Lung (tissue), 11 donors: ENCODE measurements at regions not wholly inside any gene's neighbourhood (a gene's known extent, or its start where the extent isn't known, plus 50 kb on each side); places are given as distances from the start of the nearest gene placed in this dataset.

Experiments
- ATAC-seq: fragments of 200-7000 bp; cut with Tn5 transposase; one replicate; pipeline ENCODE4 v1.9.1; 2020; ENCODE audit warnings: moderate number of reproducible peaks; ENCODE audit not compliant: insufficient read depth, low FRiP score
- DNase-seq, 3 donors: peaks; one replicate each; pipeline ENCODE4 v3.0.0-alpha.2; 2013 to 2017
- H3K27ac ChIP-seq, 2 donors: one replicate each; pipeline ENCODE4 v1.5.1; 2013; ENCODE audit warnings: mild to moderate bottlenecking in 2 of 2, moderate library complexity in 2 of 2, control low read depth in 1 of 2, inconsistent platforms in 1 of 2, low read depth in 1 of 2, low read length in 1 of 2
- H3K27me3 ChIP-seq, 3 donors: one replicate each; pipeline ENCODE4 v1.5.1; 2013; ENCODE audit warnings: low read length in 2 of 3; ENCODE audit not compliant: control insufficient read depth in 3 of 3, insufficient read depth in 3 of 3
- H3K36me3 ChIP-seq, 4 donors: one replicate each; pipeline ENCODE4 v1.5.1; 2013; ENCODE audit warnings: low read length in 4 of 4, mild to moderate bottlenecking in 1 of 4, moderate library complexity in 1 of 4; ENCODE audit not compliant: control insufficient read depth in 4 of 4, insufficient read depth in 4 of 4
- H3K4me1 ChIP-seq, 5 donors: one replicate each; pipeline ENCODE4 v1.5.1; 2013; ENCODE audit warnings: low read length in 5 of 5, mild to moderate bottlenecking in 2 of 5, moderate library complexity in 1 of 5; ENCODE audit not compliant: control insufficient read depth in 5 of 5, insufficient read depth in 5 of 5
- H3K4me3 ChIP-seq: one replicate; pipeline ENCODE4 v1.5.1; 2013; ENCODE audit warnings: mild to moderate bottlenecking, control low read depth, moderate library complexity
- H3K9ac ChIP-seq, 2 donors: one replicate each; pipeline ENCODE4 v1.5.1; 2013; ENCODE audit warnings: low read length in 2 of 2, control low read depth in 1 of 2; ENCODE audit not compliant: insufficient read depth in 1 of 2
- H3K9me3 ChIP-seq, 4 donors: one replicate each; pipeline ENCODE4 v1.5.1; 2013; ENCODE audit warnings: low read length in 3 of 4, mild to moderate bottlenecking in 1 of 4, moderate library complexity in 1 of 4; ENCODE audit not compliant: control insufficient read depth in 4 of 4, insufficient read depth in 3 of 4
- CTCF ChIP-seq: IDR thresholded peaks from 2 replicates; pipeline ENCODE4 v1.5.1; 2012; ENCODE audit warnings: mild to moderate bottlenecking; ENCODE audit errors: control extremely low read depth, extremely low read depth
- WGBS, 2 donors: extraction: QIAGEN DNeasy Blood & Tissue Kit; methylation state at CpG; one replicate each; pipeline ENCODE4 v1.1.7; 2013; 5-methylcytosine and 5-hydroxymethylcytosine counted together
- donor health status: control.
- donor health status: control.
- donor health status: Bipolar disorder and iron deficiency.
- donor health status: healthy.
- donor health status: DM: yes; HTN: yes; CAD: no.

DNA sequence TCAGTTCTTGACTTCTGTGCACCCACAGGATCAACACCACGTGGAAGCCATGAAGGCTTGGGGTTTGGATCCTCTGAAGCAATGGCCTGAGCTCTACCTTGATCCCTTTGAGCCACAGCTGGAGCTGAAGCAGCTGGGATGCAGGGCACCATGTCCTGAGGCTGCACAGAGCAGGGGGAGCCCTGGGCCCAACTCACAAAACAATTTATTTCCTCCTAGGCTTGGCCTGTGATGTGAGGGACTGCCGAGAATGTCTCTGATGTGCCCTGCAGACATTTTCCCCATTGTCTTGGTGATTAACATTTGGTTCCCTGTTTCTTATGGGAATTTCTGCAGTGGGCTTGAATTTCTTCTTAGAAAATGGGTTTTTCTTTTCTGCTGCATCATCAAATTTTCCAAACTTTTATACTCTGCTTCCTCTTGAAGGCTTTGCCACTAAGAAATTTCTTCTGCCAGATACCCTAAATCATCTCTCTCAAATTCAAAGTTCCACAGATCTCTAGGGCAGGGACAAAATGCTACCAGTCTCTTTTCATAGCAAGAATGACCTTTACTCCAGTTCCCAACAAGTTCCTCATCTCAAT lies 288.2 kb downstream of the CCDC59 start:
- ATAC-seq (no peak), DNase-seq (no peak)
- Histone ChIP-seq H3K27ac (no peak overlapping the region), H3K36me3 (no peaks in the 10 kb centered on the region), H3K9ac (no peak overlapping the region), H3K4me1 (no peaks in the 10 kb centered on the region), H3K4me3 (no peak overlapping the region), H3K9me3 (peaks cover 0 to 4% (median 2%) of the 10 kb centered on the region in 4 donors), H3K27me3 (no peaks in the 10 kb centered on the region)
- TF ChIP-seq CTCF = no peak
- 60 to 68% methylated on average over 2 of the region's 2 CpGs for WGBS, 2 donors

DNA sequence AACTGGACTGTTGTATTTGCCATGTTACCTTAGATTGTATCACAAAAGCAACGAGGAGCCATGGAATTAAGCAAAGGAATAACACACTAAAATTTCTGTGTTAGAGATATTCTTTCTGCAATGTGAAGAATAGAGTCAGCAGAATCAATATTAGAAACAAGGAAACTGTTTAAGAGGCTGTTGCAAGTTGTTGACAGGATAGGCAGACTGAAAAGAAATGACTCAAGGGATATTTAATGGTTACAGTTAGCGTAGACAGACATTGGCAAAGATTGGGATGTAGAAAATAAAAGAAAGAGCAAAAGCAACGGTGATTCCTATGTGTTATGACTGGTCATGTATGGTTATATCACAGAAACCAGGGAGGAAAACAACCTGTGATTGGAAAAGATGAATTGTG lies 299.0 kb upstream of the PPFIA2 start:
- H3K36me3 ChIP-seq = no peaks in the 10 kb centered on the region
- no peak overlapping the region for H3K4me3 ChIP-seq
- DNase-seq (no peak), ATAC-seq (no peak)
- no peak for TF ChIP-seq CTCF
- H3K4me1 ChIP-seq = no peaks in the 10 kb centered on the region
- H3K27ac ChIP-seq = no peak overlapping the region
- H3K27me3 ChIP-seq = no peaks in the 10 kb centered on the region
- WGBS, 2 donors = 67 to 70% methylated on average over 3 of the region's 3 CpGs
- H3K9me3 ChIP-seq = no peaks in the 10 kb centered on the region
- no peak overlapping the region for H3K9ac ChIP-seq

DNA sequence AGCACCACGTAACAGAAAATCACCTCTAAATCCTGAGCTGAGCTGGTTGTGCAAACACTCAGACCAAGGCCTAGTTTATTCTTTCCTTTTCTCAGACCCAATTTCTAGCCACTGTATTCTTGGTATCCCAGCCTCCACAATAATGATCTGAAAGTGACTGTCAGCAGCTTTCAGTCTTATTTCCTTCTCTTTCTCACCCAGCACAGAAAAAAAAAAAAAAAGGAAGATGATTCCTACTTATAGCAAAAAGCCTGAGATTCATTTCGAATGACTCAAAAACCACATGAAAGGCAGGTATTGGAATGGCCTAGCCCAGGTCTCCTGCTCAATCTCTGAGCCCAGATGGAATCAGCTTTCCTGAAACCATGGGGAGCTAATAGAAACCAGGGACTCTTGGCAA lies 298.6 kb upstream of the PPFIA2 start:
- Histone ChIP-seq H3K27me3 (no peaks in the 10 kb centered on the region), H3K4me3 (no peak overlapping the region), H3K36me3 (no peaks in the 10 kb centered on the region), H3K27ac (no peak overlapping the region), H3K9me3 (no peaks in the 10 kb centered on the region), H3K4me1 (no peaks in the 10 kb centered on the region), H3K9ac (no peak overlapping the region)
- no peak for TF ChIP-seq CTCF
- no peak for DNase-seq
- 49 to 81% methylated on average over 2 of the region's 2 CpGs for WGBS, 2 donors
- no peak for ATAC-seq

GRCh38 chr12:82055391-82055790 lies 296.2 kb upstream of the PPFIA2 start:
- ATAC-seq (no peak), DNase-seq (no peak)
- Histone ChIP-seq H3K9ac (no peak overlapping the region), H3K4me1 (no peaks in the 10 kb centered on the region), H3K36me3 (no peaks in the 10 kb centered on the region), H3K27me3 (no peaks in the 10 kb centered on the region), H3K9me3 (no peaks in the 10 kb centered on the region), H3K27ac (no peak overlapping the region), H3K4me3 (no peak overlapping the region)
- WGBS, 2 donors = 54 to 65% methylated on average over 1 of the region's 1 CpG
- no peak for TF ChIP-seq CTCF
